ENCODE measurements at regions not wholly inside any gene's neighbourhood (a gene's known extent, or its start where the extent isn't known, plus 50 kb on each side); places are given as distances from the start of the nearest gene placed in this dataset.

- WGBS, 2 experiments (ENCODE audit: extremely low coverage in 1 of 2, insufficient coverage in 1 of 2, insufficient read length in 1 of 2, insufficient replicate concordance in 2 of 2, low coverage in 1 of 2, low lambda C conversion rate in 2 of 2, missing lambda C conversion rate in 1 of 2): 54% methylated on average over 3 of the region's 3 CpGs; no CpG with 5 or more reads in 1 of the 2 experiments
- POLR2A ChIA-PET (ENCODE audit: partially characterized antibody): no interaction called here
- H3K56ac ChIP-seq (replicated peaks; ENCODE audit: insufficient read length, low read depth, low read length): no peak overlapping the region
- TF ChIP-seq CREB1 (IDR thresholded peaks at IDR 0.05) (no peak), CTCF (IDR thresholded peaks at IDR 0.05; ENCODE audit: control extremely low read depth in 1 of 3, insufficient read depth in 1 of 3, low read depth in 1 of 3, low read length in 3 of 3) (no peak), POLR2A (IDR thresholded peaks at IDR 0.05; ENCODE audit: control extremely low read depth in 1 of 2, low read depth in 2 of 2, low read length in 2 of 2) (no peak), CBX5 (IDR thresholded peaks at IDR 0.05; ENCODE audit: low read depth, low read length) (no peak), SUZ12 (IDR thresholded peaks at IDR 0.05; ENCODE audit: low read length) (no peak)
Observed at GRCh38 chr7:46806856-46807255, 775.1 kb downstream of the TNS3 start.

More at GRCh38 chr7:46806856-46807255, 775.1 kb downstream of the TNS3 start:
- Histone ChIP-seq H2BK15ac (ENCODE audit: low read length) (no peak overlapping the region), H4K8ac (ENCODE audit: extremely low read depth, insufficient read depth, low read length) (no peak overlapping the region), H3K4me2 (ENCODE audit: insufficient read depth in 1 of 2, low read depth in 2 of 2, low read length in 2 of 2) (no peak overlapping the region), H2BK20ac (ENCODE audit: low read length) (no peak overlapping the region), H3K18ac (ENCODE audit: extremely low read depth, low read length) (no peak overlapping the region), H3K79me1 (ENCODE audit: low read depth, low read length) (no peaks in the 10 kb centered on the region), H3K79me2 (ENCODE audit: control insufficient read depth in 1 of 2, insufficient read depth in 2 of 2, low read length in 2 of 2) (no peaks in the 10 kb centered on the region), H3K9ac (replicated peaks in 1 of 4; ENCODE audit: extremely low read depth in 1 of 4, low read depth in 3 of 4, low read length in 3 of 4) (no peak overlapping the region), H2BK12ac (ENCODE audit: low read depth, low read length) (no peak overlapping the region), H3K23ac (ENCODE audit: insufficient read length) (no peak overlapping the region), H3K36me3 (ENCODE audit: control insufficient read depth in 2 of 4, insufficient read depth in 4 of 4, low read length in 3 of 4) (no peaks in the 10 kb centered on the region), H3K4me1 (replicated peaks in 1 of 4; ENCODE audit: control insufficient read depth in 3 of 4, insufficient read depth in 4 of 4, low read length in 3 of 4) (no peaks in the 10 kb centered on the region), H4K91ac (replicated peaks; ENCODE audit: insufficient read length, low read length) (no peak overlapping the region), H3K27ac (ENCODE audit: low read depth, low read length) (no peak overlapping the region), H3K14ac (ENCODE audit: insufficient read length) (no peak overlapping the region), H2BK120ac (replicated peaks; ENCODE audit: low read depth, low read length) (no peak overlapping the region), H4K20me1 (replicated peaks in 1 of 2; ENCODE audit: control insufficient read depth in 1 of 2, insufficient read depth in 2 of 2, low read length in 2 of 2) (no peaks in the 10 kb centered on the region), H2AK5ac (ENCODE audit: low read depth, low read length) (no peak overlapping the region), H3K4me3 (ENCODE audit: extremely low read depth in 1 of 4, insufficient read depth in 2 of 4, low read depth in 3 of 4, low read length in 4 of 4) (no peak overlapping the region), H4K5ac (ENCODE audit: insufficient read length, low read depth, low read length) (no peak overlapping the region), H3K4ac (replicated peaks; ENCODE audit: insufficient read length, low read depth, low read length) (no peak overlapping the region), H3K23me2 (ENCODE audit: low read depth, low read length) (no peaks in the 10 kb centered on the region), H2AFZ (ENCODE audit: low read length) (no peak overlapping the region), H3K27me3 (replicated peaks in 1 of 4; ENCODE audit: control insufficient read depth in 3 of 4, extremely low read depth in 1 of 4, insufficient read depth in 3 of 4, low read length in 3 of 4) (no peaks in the 10 kb centered on the region), H2BK5ac (ENCODE audit: low read depth, low read length) (no peak overlapping the region), H3K9me3 (ENCODE audit: insufficient read depth in 2 of 2, low read depth in 1 of 2, low read length in 1 of 2) (no peaks in the 10 kb centered on the region)
- no peak for DNase-seq (ENCODE audit: low read depth in 1 of 2, low spot score in 2 of 2)
- CTCF ChIA-PET (ENCODE audit: partially characterized antibody): interaction anchor here (0.6 kb wide), 1 partner anchor 528 kb away, joined by 3 read pairs; no protein-coding TSS in a partner anchor
- FAIRE-seq: no peak

Measured in H1 (cell line).